ENCODE measurements at regions not wholly inside any gene's neighbourhood (a gene's known extent, or its start where the extent isn't known, plus 50 kb on each side); places are given as distances from the start of the nearest gene placed in this dataset.

DNA sequence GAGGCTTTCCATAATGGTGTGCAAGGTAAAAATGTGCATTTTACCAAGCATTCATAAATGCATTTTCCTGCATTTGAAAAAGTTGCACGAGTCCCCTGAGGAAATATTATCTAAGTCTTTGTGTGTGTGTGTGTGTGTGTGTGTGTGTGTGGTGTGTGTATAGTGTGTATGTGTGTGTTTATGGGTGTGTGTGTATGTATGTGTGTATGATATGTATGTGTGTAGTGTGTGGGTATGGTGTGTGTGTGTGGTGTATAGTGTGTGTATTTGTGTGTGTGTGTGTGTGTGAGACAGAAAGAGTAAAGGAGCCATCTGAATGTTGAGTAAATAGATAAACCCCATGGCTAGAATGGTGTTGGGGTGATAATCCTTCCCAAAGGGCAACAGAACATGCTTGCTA, 229.6 kb upstream of the TBC1D5 start:
- Histone ChIP-seq H3K4me3 (ENCODE audit: low read length in 3 of 3) (no peak overlapping the region), H3K27me3 (ENCODE audit: control insufficient read depth, insufficient read depth, low read length) (no peaks in the 10 kb centered on the region), H3K36me3 (ENCODE audit: control insufficient read depth in 2 of 3, insufficient read depth in 3 of 3, low read length in 3 of 3) (no peaks in the 10 kb centered on the region), H3K9me3 (ENCODE audit: control insufficient read depth in 2 of 3, insufficient read depth in 1 of 3, low read length in 3 of 3) (no peaks in the 10 kb centered on the region), H3K27ac (ENCODE audit: low read depth in 2 of 2, low read length in 2 of 2) (no peak overlapping the region), H3K4me1 (ENCODE audit: control insufficient read depth in 2 of 3, insufficient read depth in 2 of 3, low read depth in 1 of 3, low read length in 3 of 3) (peaks cover 0 to 3% (median 0%) of the 10 kb centered on the region in 3 donors), H3K9ac (ENCODE audit: low read length in 3 of 3) (no peak overlapping the region)
- FAIRE-seq (no peak), DNase-seq (no peak)
- TF ChIP-seq CTCF (IDR thresholded peaks at IDR 0.05; ENCODE audit: borderline replicate concordance, extremely low read depth, insufficient read depth) = no peak
- intact Hi-C loops (cut with DNase I) = no loop called here

- intact Hi-C loops (cut with DNase I) = no loop called here
These were observed 227.6 kb upstream of the TBC1D5 start for GRCh38 chr3:17969985-17970568.

GRCh38 chr3:17969244-17969643, 226.8 kb upstream of the TBC1D5 start:
- Histone ChIP-seq H3K4me3 (ENCODE audit: low read length in 3 of 3) (no peak overlapping the region), H3K9me3 (ENCODE audit: control insufficient read depth in 2 of 3, insufficient read depth in 1 of 3, low read length in 3 of 3) (no peaks in the 10 kb centered on the region), H3K4me1 (ENCODE audit: control insufficient read depth in 2 of 3, insufficient read depth in 2 of 3, low read depth in 1 of 3, low read length in 3 of 3) (peaks cover 0 to 3% (median 0%) of the 10 kb centered on the region in 3 donors), H3K27me3 (ENCODE audit: control insufficient read depth, insufficient read depth, low read length) (no peaks in the 10 kb centered on the region), H3K36me3 (ENCODE audit: control insufficient read depth in 2 of 3, insufficient read depth in 3 of 3, low read length in 3 of 3) (no peaks in the 10 kb centered on the region), H3K9ac (ENCODE audit: low read length in 3 of 3) (no peak overlapping the region), H3K27ac (ENCODE audit: low read depth in 2 of 2, low read length in 2 of 2) (no peak overlapping the region)
- no peak for DNase-seq
- FAIRE-seq = no peak
- no peak for TF ChIP-seq CTCF (IDR thresholded peaks at IDR 0.05; ENCODE audit: borderline replicate concordance, extremely low read depth, insufficient read depth)
- intact Hi-C loops (cut with DNase I) = no loop called here

More at GRCh38 chr3:17969985-17970568, 227.6 kb upstream of the TBC1D5 start:
- H3K9me3 ChIP-seq (ENCODE audit: control insufficient read depth in 2 of 3, insufficient read depth in 1 of 3, low read length in 3 of 3) = no peaks in the 10 kb centered on the region
- H3K27ac ChIP-seq (ENCODE audit: low read depth in 2 of 2, low read length in 2 of 2) = no peak overlapping the region
- FAIRE-seq = no peak
- no peak for TF ChIP-seq CTCF (IDR thresholded peaks at IDR 0.05; ENCODE audit: borderline replicate concordance, extremely low read depth, insufficient read depth)
- H3K9ac ChIP-seq (ENCODE audit: low read length in 3 of 3) = no peak overlapping the region
- no peaks in the 10 kb centered on the region for H3K27me3 ChIP-seq (ENCODE audit: control insufficient read depth, insufficient read depth, low read length)
- peaks cover 0 to 3% (median 0%) of the 10 kb centered on the region in 3 donors for H3K4me1 ChIP-seq (ENCODE audit: control insufficient read depth in 2 of 3, insufficient read depth in 2 of 3, low read depth in 1 of 3, low read length in 3 of 3)
- H3K36me3 ChIP-seq (ENCODE audit: control insufficient read depth in 2 of 3, insufficient read depth in 3 of 3, low read length in 3 of 3) = no peaks in the 10 kb centered on the region
- no peak overlapping the region for H3K4me3 ChIP-seq (ENCODE audit: low read length in 3 of 3)
- no peak for DNase-seq

All from kidney (tissue), 13 donors.